ENCODE measurements at regions not wholly inside any gene's neighbourhood (a gene's known extent, or its start where the extent isn't known, plus 50 kb on each side); places are given as distances from the start of the nearest gene placed in this dataset.

GRCh38 chr10:33534416-33534815 is 199.9 kb upstream of the NRP1 start:
- TF ChIP-seq POLR2A (IDR thresholded peaks at IDR 0.05) (no peak), CTCF (IDR thresholded peaks at IDR 0.05) (no peak)
